Sigmoid colon (tissue), 6 donors: ENCODE measurements at regions not wholly inside any gene's neighbourhood (a gene's known extent, or its start where the extent isn't known, plus 50 kb on each side); places are given as distances from the start of the nearest gene placed in this dataset.
"Not testable (repeated sequence)": the region's sequence is repeated elsewhere in the genome, so short reads cannot be mapped to it uniquely, and the experiment has no call there.

Source experiments
- DNase-seq: peaks from one replicate; pipeline ENCODE4 v3.0.0-alpha.2; 2019
- H3K27ac ChIP-seq, 4 donors: fragments of 200-600 bp; sonication (generic); one replicate each; pipeline ENCODE4 v1.5.1; 2016 to 2019; ENCODE audit warnings: mild to moderate bottlenecking in 1 of 4
- H3K27me3 ChIP-seq, 3 donors: fragments of 200-600 bp; sonication (generic); one replicate each; pipeline ENCODE4 v1.5.1; 2019; ENCODE audit warnings: mild to moderate bottlenecking in 1 of 3
- H3K36me3 ChIP-seq, 4 donors: fragments of 200-600 bp; sonication (generic); one replicate each; pipeline ENCODE4 v1.5.1; 2016 to 2019
- H3K4me1 ChIP-seq, 4 donors: fragments of 200-600 bp; sonication (generic); one replicate each; pipeline ENCODE4 v1.5.1; 2017 to 2019
- H3K4me3 ChIP-seq, 4 donors: fragments of 200-600 bp; sonication (generic); one replicate each; pipeline ENCODE4 v1.5.1; 2017 to 2019; ENCODE audit warnings: mild to moderate bottlenecking in 2 of 4, moderate library complexity in 1 of 4
- H3K9me3 ChIP-seq, 4 donors: fragments of 200-600 bp in 3 of 4; sonication (generic) in 3 of 4; one replicate each; pipeline versions ENCODE4 v1.5.1 to v1.6.1; 2013 to 2019
- CTCF ChIP-seq, 4 experiments: fragments of 450-650 bp in 3 of 4; fragments of 200-600 bp in 1 of 4; IDR thresholded peaks; one replicate each; pipeline ENCODE4 v1.5.1; 2016 to 2019; ENCODE audit warnings: antibody characterized with exemption in 4 of 4, mild to moderate bottlenecking in 3 of 4, moderate library complexity in 2 of 4
- EP300 ChIP-seq, 4 donors: sonication (generic); formaldehyde crosslinking; IDR thresholded peaks; one replicate each; pipeline ENCODE4 v1.6.1; 2017; ENCODE audit warnings: antibody characterized with exemption in 4 of 4
- POLR2A ChIP-seq, 2 donors: fragments of 450-650 bp; IDR thresholded peaks; one replicate each; pipeline ENCODE4 v1.6.1; 2016; ENCODE audit warnings: antibody characterized with exemption in 2 of 2, mild to moderate bottlenecking in 2 of 2, moderate library complexity in 2 of 2
- POLR2AphosphoS5 ChIP-seq, 4 donors: sonication (generic); formaldehyde crosslinking; IDR thresholded peaks; one replicate each; pipeline ENCODE4 v1.6.1; 2017; ENCODE audit warnings: antibody characterized with exemption in 4 of 4
- WGBS, 2 donors: extraction: QIAGEN DNeasy Blood & Tissue Kit; methylation state at CpG; one replicate each; pipeline ENCODE4 v1.1.7; 2013; 5-methylcytosine and 5-hydroxymethylcytosine counted together
- intact Hi-C: fragments of 100-400 bp; cut with DNase I; formaldehyde crosslinking; loops from one replicate; pipeline ENCODE4 v1.15.1; 2023
- donor health status: healthy with polysubstance abuse.
- donor health status: healthy.

- WGBS, 2 donors, result 53 to 71% methylated on average over 1 of the region's 1 CpG
- no peak overlapping the region for H3K27ac ChIP-seq
- H3K27me3 ChIP-seq, result no peaks in the 10 kb centered on the region
- no peaks in the 10 kb centered on the region for H3K9me3 ChIP-seq
- intact Hi-C loops, result no loop called here
- H3K4me1 ChIP-seq, result no peaks in the 10 kb centered on the region
- DNase-seq, result no peak
- TF ChIP-seq POLR2A (IDR thresholded peaks at IDR 0.05) (no peak), CTCF (IDR thresholded peaks at IDR 0.05) (no peak), EP300 (IDR thresholded peaks at IDR 0.05) (no peak), POLR2AphosphoS5 (IDR thresholded peaks at IDR 0.05) (no peak)
- H3K4me3 ChIP-seq, result no peak overlapping the region
- H3K36me3 ChIP-seq, result no peaks in the 10 kb centered on the region
Observed at GRCh38 chrX:110512341-110512740, 153.7 kb downstream of the RTL9 start.

DNA sequence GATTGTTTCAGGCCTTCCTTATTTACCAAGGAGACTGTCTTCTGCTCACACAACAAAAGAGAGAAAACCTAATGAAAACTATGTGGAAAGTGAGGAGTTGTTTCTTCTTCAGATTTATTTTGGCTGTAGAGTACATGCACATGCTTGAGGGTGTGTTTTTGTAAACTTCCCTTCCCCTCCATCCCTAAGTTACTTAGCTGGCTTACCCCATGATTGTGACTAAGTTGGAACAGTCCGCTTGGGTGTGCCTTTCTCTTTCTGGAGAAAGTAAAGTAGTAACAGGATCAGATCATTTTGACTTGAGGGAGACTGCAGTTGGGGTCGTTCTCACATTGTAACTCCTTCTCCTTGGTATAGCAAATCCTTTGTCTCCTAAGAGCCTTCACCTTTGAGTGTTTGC lies 155.9 kb downstream of the RTL9 start:
- no peaks in the 10 kb centered on the region for H3K4me1 ChIP-seq
- intact Hi-C loops, result no loop called here

GRCh38 chrX:110519501-110519900 lies 160.9 kb downstream of the RTL9 start:
- no peak for DNase-seq
- Histone ChIP-seq H3K36me3 (no peaks in the 10 kb centered on the region), H3K4me3 (no peak overlapping the region), H3K4me1 (no peaks in the 10 kb centered on the region), H3K27me3 (no peaks in the 10 kb centered on the region), H3K9me3 (no peaks in the 10 kb centered on the region), H3K27ac (no peak overlapping the region)
- WGBS, 2 donors, result 73 to 87% methylated on average over 3 of the region's 3 CpGs
- intact Hi-C loops, result no loop called here
- TF ChIP-seq CTCF (IDR thresholded peaks at IDR 0.05) (no peak), POLR2AphosphoS5 (IDR thresholded peaks at IDR 0.05) (no peak), EP300 (IDR thresholded peaks at IDR 0.05) (no peak), POLR2A (IDR thresholded peaks at IDR 0.05) (no peak)

More for the DNA sequence above, 155.9 kb downstream of the RTL9 start:
- Histone ChIP-seq H3K36me3 (no peaks in the 10 kb centered on the region), H3K9me3 (no peaks in the 10 kb centered on the region), H3K4me3 (no peak overlapping the region), H3K27me3 (no peaks in the 10 kb centered on the region), H3K27ac (no peak overlapping the region)
- DNase-seq, result no peak
- no peak for TF ChIP-seq CTCF (IDR thresholded peaks at IDR 0.05)
- no peak for TF ChIP-seq EP300 (IDR thresholded peaks at IDR 0.05)
- TF ChIP-seq POLR2A (IDR thresholded peaks at IDR 0.05), result no peak
- no peak for TF ChIP-seq POLR2AphosphoS5 (IDR thresholded peaks at IDR 0.05)
- 66 to 79% methylated on average over 2 of the region's 2 CpGs for WGBS, 2 donors

- DNase-seq, result no peak
- 79 to 84% methylated on average over 7 of the region's 7 CpGs for WGBS, 2 donors
- TF ChIP-seq POLR2AphosphoS5 (IDR thresholded peaks at IDR 0.05) (no peak), EP300 (IDR thresholded peaks at IDR 0.05) (no peak), CTCF (IDR thresholded peaks at IDR 0.05) (no peak), POLR2A (IDR thresholded peaks at IDR 0.05) (no peak)
- H3K27ac ChIP-seq, result no peak overlapping the region
- no peaks in the 10 kb centered on the region for H3K27me3 ChIP-seq
- no peaks in the 10 kb centered on the region for H3K9me3 ChIP-seq
- intact Hi-C loops, result no loop called here
- H3K4me3 ChIP-seq, result no peak overlapping the region
- H3K4me1 ChIP-seq, result no peaks in the 10 kb centered on the region
- H3K36me3 ChIP-seq, result no peaks in the 10 kb centered on the region
Observed at GRCh38 chrX:110519906-110520452, 161.3 kb downstream of the RTL9 start.

GRCh38 chrX:110520652-110521051 lies 162.0 kb downstream of the RTL9 start:
- WGBS, 2 donors, result 74 to 76% methylated on average over 12 to 13 of the region's 13 CpGs
- H3K4me3 ChIP-seq, H3K4me1 ChIP-seq, H3K36me3 ChIP-seq, DNase-seq, H3K27ac ChIP-seq, intact Hi-C loops, H3K27me3 ChIP-seq, H3K9me3 ChIP-seq: not testable (repeated sequence)
